KMS-11 (cell line): ENCODE measurements at regions not wholly inside any gene's neighbourhood (a gene's known extent, or its start where the extent isn't known, plus 50 kb on each side); places are given as distances from the start of the nearest gene placed in this dataset.
"Not testable (repeated sequence)": the region's sequence is repeated elsewhere in the genome, so short reads cannot be mapped to it uniquely, and the experiment has no call there.

ENCODE experiments used
- H2AFZ ChIP-seq: fragments of 200-600 bp; sonication (generic); 2 replicates; pipeline ENCODE4 v1.6.1; 2016; ENCODE audit warnings: antibody characterized with exemption, mixed run types, low read depth
- H3K27ac ChIP-seq: fragments of 200-600 bp; sonication (generic); 2 replicates; pipeline ENCODE4 v1.6.1; 2016; ENCODE audit warnings: mild to moderate bottlenecking, mixed run types
- H3K27me3 ChIP-seq: fragments of 200-600 bp; sonication (generic); 2 replicates; pipeline ENCODE4 v1.6.1; 2017; ENCODE audit warnings: mild to moderate bottlenecking, low read depth, mixed run types, moderate library complexity; ENCODE audit not compliant: insufficient read depth
- H3K36me3 ChIP-seq: fragments of 200-600 bp; sonication (generic); 2 replicates; pipeline ENCODE4 v1.6.1; 2017; ENCODE audit warnings: mild to moderate bottlenecking, mixed run types; ENCODE audit not compliant: insufficient read depth
- H3K4me1 ChIP-seq: fragments of 200-600 bp; sonication (generic); 2 replicates; pipeline ENCODE4 v1.6.1; 2016; ENCODE audit warnings: mild to moderate bottlenecking, low read depth, mixed run types; ENCODE audit not compliant: poor library complexity, severe bottlenecking
- H3K4me2 ChIP-seq: fragments of 200-600 bp; sonication (generic); 2 replicates; pipeline ENCODE4 v1.7.0; 2016; ENCODE audit warnings: mild to moderate bottlenecking, mixed run types
- H3K4me3 ChIP-seq: fragments of 200-600 bp; sonication (generic); IDR thresholded peaks from 2 replicates; pipeline ENCODE4 v1.6.1; 2017; ENCODE audit warnings: low read depth, low read length, mixed read lengths; ENCODE audit not compliant: insufficient read depth
- H3K79me2 ChIP-seq: fragments of 200-600 bp; sonication (generic); 2 replicates; pipeline ENCODE4 v1.6.1; 2016; ENCODE audit warnings: low read depth, mixed run types; ENCODE audit not compliant: insufficient read depth
- H3K9ac ChIP-seq: fragments of 200-600 bp; sonication (generic); 2 replicates; pipeline ENCODE4 v1.6.1; 2016; ENCODE audit warnings: mild to moderate bottlenecking, mixed run types
- H4K20me1 ChIP-seq: fragments of 200-600 bp; sonication (generic); 2 replicates; pipeline ENCODE4 v1.6.1; 2016; ENCODE audit warnings: mild to moderate bottlenecking, mixed run types; ENCODE audit not compliant: insufficient read depth
- CTCF ChIP-seq: fragments of 200-600 bp; sonication (generic); conservative IDR thresholded peaks from 2 replicates; pipeline ENCODE4 v1.6.1; 2017; ENCODE audit warnings: low read depth, mild to moderate bottlenecking, antibody characterized with exemption, low read length, moderate library complexity, mixed read lengths

- H3K27ac ChIP-seq = no peak overlapping the region
- H3K4me2 ChIP-seq = no peak overlapping the region
- no peaks in the 10 kb centered on the region for H3K27me3 ChIP-seq
- H3K36me3 ChIP-seq = no peaks in the 10 kb centered on the region
- no peaks in the 10 kb centered on the region for H4K20me1 ChIP-seq
- H3K79me2 ChIP-seq = no peaks in the 10 kb centered on the region
- no peak for TF ChIP-seq CTCF
- no peak overlapping the region for H3K9ac ChIP-seq
- H3K4me1 ChIP-seq = no peaks in the 10 kb centered on the region
- H2AFZ ChIP-seq = no peak overlapping the region
- H3K4me3 ChIP-seq = no peak overlapping the region
Observed at GRCh38 chr7:136105191-136105590, 128.0 kb upstream of the MTPN start.

- no peak for TF ChIP-seq CTCF
- Histone ChIP-seq H3K79me2 (no peaks in the 10 kb centered on the region), H3K4me1 (no peaks in the 10 kb centered on the region), H3K9ac (no peak overlapping the region), H4K20me1 (no peaks in the 10 kb centered on the region), H3K4me3 (no peak overlapping the region), H3K4me2 (no peak overlapping the region), H3K36me3 (no peaks in the 10 kb centered on the region), H3K27ac (no peak overlapping the region), H3K27me3 (no peaks in the 10 kb centered on the region), H2AFZ (no peak overlapping the region)
Observed at GRCh38 chr7:136104269-136104603, 127.1 kb upstream of the MTPN start.

GRCh38 chr7:136103545-136104268, 126.5 kb upstream of the MTPN start:
- no peaks in the 10 kb centered on the region for H4K20me1 ChIP-seq
- no peak overlapping the region for H2AFZ ChIP-seq
- no peak overlapping the region for H3K27ac ChIP-seq
- H3K4me3 ChIP-seq = no peak overlapping the region
- H3K27me3 ChIP-seq = no peaks in the 10 kb centered on the region
- H3K4me2 ChIP-seq = no peak overlapping the region
- no peaks in the 10 kb centered on the region for H3K4me1 ChIP-seq
- H3K9ac ChIP-seq = no peak overlapping the region
- TF ChIP-seq CTCF = no peak
- no peaks in the 10 kb centered on the region for H3K36me3 ChIP-seq
- H3K79me2 ChIP-seq = no peaks in the 10 kb centered on the region

- Histone ChIP-seq H3K4me1 (no peaks in the 10 kb centered on the region), H3K27ac (no peak overlapping the region), H3K36me3 (no peaks in the 10 kb centered on the region), H3K4me2 (no peak overlapping the region), H4K20me1 (no peaks in the 10 kb centered on the region), H3K4me3 (no peak overlapping the region), H3K79me2 (no peaks in the 10 kb centered on the region), H3K27me3 (no peaks in the 10 kb centered on the region), H3K9ac (no peak overlapping the region), H2AFZ (no peak overlapping the region)
- TF ChIP-seq CTCF = no peak
Observed at GRCh38 chr7:136102881-136103280, 125.7 kb upstream of the MTPN start.

- not testable (repeated sequence) for H3K27me3 ChIP-seq, H4K20me1 ChIP-seq, H3K4me3 ChIP-seq, H3K9ac ChIP-seq, H3K27ac ChIP-seq, H3K4me1 ChIP-seq, H3K4me2 ChIP-seq, H3K79me2 ChIP-seq, H2AFZ ChIP-seq, H3K36me3 ChIP-seq
Observed at GRCh38 chr7:136092714-136093113, 115.6 kb upstream of the MTPN start.
